HG02943 (cell line): ENCODE measurements at regions not wholly inside any gene's neighbourhood (a gene's known extent, or its start where the extent isn't known, plus 50 kb on each side); places are given as distances from the start of the nearest gene placed in this dataset.
A peak's percentile ranks its signal among the peaks of the same experiment; 100 is the strongest.
"Not testable (repeated sequence)": the region's sequence is repeated elsewhere in the genome, so short reads cannot be mapped to it uniquely, and the experiment has no call there.

Experiments used
- ATAC-seq: cut with Tn5 transposase; IDR thresholded peaks from one replicate; pipeline ENCODE4 v1.9.1; 2021; ENCODE audit warnings: mild to moderate bottlenecking, low read depth, moderate library complexity; ENCODE audit not compliant: unreplicated experiment

- ATAC-seq, result no peak
These were observed 234.7 kb upstream of the NPY start for GRCh38 chr7:24049296-24049695.

- ATAC-seq, result no peak
These were observed 232.9 kb upstream of the NPY start for GRCh38 chr7:24050991-24051560.

GRCh38 chr7:24051651-24052050 is 232.3 kb upstream of the NPY start:
- ATAC-seq, result no peak

GRCh38 chr7:24052572-24053260 is 231.3 kb upstream of the NPY start:
- no peak for ATAC-seq

GRCh38 chr7:24054236-24054635 is 229.8 kb upstream of the NPY start:
- no peak for ATAC-seq

- no peak for ATAC-seq
These were observed 226.7 kb upstream of the NPY start for GRCh38 chr7:24057243-24057642.

GRCh38 chr7:24058953-24059352 is 225.0 kb upstream of the NPY start:
- ATAC-seq, result no peak

GRCh38 chr7:24059775-24060174 is 224.2 kb upstream of the NPY start:
- no peak for ATAC-seq

GRCh38 chr7:24063721-24064120 is 220.3 kb upstream of the NPY start:
- ATAC-seq, result no peak

GRCh38 chr7:24069751-24070150 is 214.2 kb upstream of the NPY start:
- no peak for ATAC-seq

GRCh38 chr7:24073651-24074420 is 210.2 kb upstream of the NPY start:
- ATAC-seq, result no peak

GRCh38 chr7:24075426-24075810 is 208.6 kb upstream of the NPY start:
- peak; percentile 20 for ATAC-seq

GRCh38 chr7:24082826-24083225 is 201.2 kb upstream of the NPY start:
- no peak for ATAC-seq

- no peak for ATAC-seq
These were observed 181.0 kb upstream of the NPY start for GRCh38 chr7:24102988-24103387.

- peak; percentile 84 for ATAC-seq
These were observed 175.0 kb upstream of the NPY start for GRCh38 chr7:24108906-24109376.

GRCh38 chr7:24110056-24110455 is 173.9 kb upstream of the NPY start:
- ATAC-seq, result no peak

GRCh38 chr7:24113506-24113905 is 170.5 kb upstream of the NPY start:
- ATAC-seq, result no peak

- ATAC-seq, result no peak
These were observed 168.3 kb upstream of the NPY start for GRCh38 chr7:24115661-24116060.

GRCh38 chr7:24117903-24118499 is 166.0 kb upstream of the NPY start:
- ATAC-seq, result not testable (repeated sequence)

- no peak for ATAC-seq
These were observed 164.1 kb upstream of the NPY start for GRCh38 chr7:24119852-24120251.

GRCh38 chr7:24123076-24123475 is 160.9 kb upstream of the NPY start:
- ATAC-seq, result no peak
